Endothelial cell of umbilical vein (primary cell): ENCODE measurements at regions not wholly inside any gene's neighbourhood (a gene's known extent, or its start where the extent isn't known, plus 50 kb on each side); places are given as distances from the start of the nearest gene placed in this dataset.

ENCODE experiments used
- BruUV-seq: library from RNA; stranded (reverse); fragments of 400-500 nt; replicated peaks from 2 replicates; lab custom pipeline; 2021; lab: Mats Ljungman, UMichigan
- CTCF ChIA-PET: fragments of 300-600, 350-600 bp; sonication (Branson Sonifier 250); formaldehyde crosslinking; loops from one replicate; lab custom pipeline; 2021; ENCODE audit warnings: antibody characterized with exemption, inconsistent platforms; lab: Charles Lee
- POLR2A ChIA-PET: fragments of 300-600, 350-600 bp; sonication (Branson Sonifier 250); formaldehyde crosslinking; loops from one replicate; lab custom pipeline; 2021; ENCODE audit warnings: antibody characterized with exemption, inconsistent platforms; lab: Charles Lee
- DNase-seq: peaks from one replicate; pipeline ENCODE4 v3.0.0-alpha.2; 2011; ENCODE audit warnings: low read depth, low spot score
- FAIRE-seq: peaks from 2 replicates; lab custom pipeline; 2011; peaks lifted over from hg19 to GRCh38; lab: Jason Lieb, UNC
- H2AFZ ChIP-seq: 2 replicates; pipeline ENCODE4 v1.6.0; 2012; ENCODE audit warnings: low read depth, low read length, control low read depth, inconsistent platforms
- H3K27ac ChIP-seq: 2 replicates; pipeline ENCODE4 v1.5.1; 2011; ENCODE audit warnings: low read depth, mild to moderate bottlenecking, control low read depth, low read length, moderate library complexity; ENCODE audit not compliant: insufficient read depth
- H3K27me3 ChIP-seq, 2 experiments: 2 replicates each; pipeline versions ENCODE4 v1.6.0 to v1.6.1; 2011; ENCODE audit warnings: low read length in 2 of 2, mixed read lengths in 1 of 2; ENCODE audit not compliant: control insufficient read depth in 2 of 2, insufficient read depth in 2 of 2
- H3K36me3 ChIP-seq, 2 experiments: 2 replicates in 1 of 2; 3 replicates in 1 of 2; pipeline ENCODE4 v1.5.1; 2011; ENCODE audit warnings: low read length in 2 of 2, mild to moderate bottlenecking in 1 of 2, moderate library complexity in 1 of 2; ENCODE audit not compliant: control insufficient read depth in 2 of 2, insufficient read depth in 2 of 2; ENCODE audit errors: extremely low read depth in 1 of 2
- H3K4me1 ChIP-seq: 3 replicates; pipeline ENCODE4 v1.5.1; 2011; ENCODE audit warnings: mild to moderate bottlenecking, low read length; ENCODE audit not compliant: control insufficient read depth, insufficient read depth; ENCODE audit errors: extremely low read depth
- H3K4me2 ChIP-seq: 2 replicates; pipeline ENCODE4 v1.6.1; 2011; ENCODE audit warnings: low read length, control low read depth, mixed read lengths; ENCODE audit not compliant: insufficient read depth
- H3K4me3 ChIP-seq, 3 experiments: fragments of 200-600 bp in 1 of 3; sonication (generic), shearing (Covaris generic) in 1 of 3; replicated peaks in 1 of 3; 2 replicates each; pipeline ENCODE4 v1.5.1; 2011 to 2016; ENCODE audit warnings: control low read depth in 3 of 3, low read length in 3 of 3, mild to moderate bottlenecking in 2 of 3, inconsistent platforms in 1 of 3, low read depth in 1 of 3, moderate library complexity in 1 of 3; ENCODE audit not compliant: insufficient read depth in 1 of 3
- H3K79me2 ChIP-seq: 2 replicates; pipeline ENCODE4 v1.6.0; 2012; ENCODE audit warnings: low read length, inconsistent platforms; ENCODE audit not compliant: control insufficient read depth, insufficient read depth
- H3K9ac ChIP-seq: replicated peaks from 2 replicates; pipeline ENCODE3; 2011; ENCODE audit warnings: low read length, control low read depth; ENCODE audit not compliant: insufficient read depth; ENCODE audit errors: extremely low read depth
- H3K9me1 ChIP-seq: replicated peaks from 3 replicates; pipeline ENCODE4 v1.6.0; 2011; ENCODE audit warnings: mild to moderate bottlenecking, low read length; ENCODE audit not compliant: control insufficient read depth, insufficient read depth; ENCODE audit errors: extremely low read depth
- H3K9me3 ChIP-seq: replicated peaks from 2 replicates; pipeline ENCODE4 v1.5.1; 2012; ENCODE audit warnings: low read length, inconsistent platforms; ENCODE audit not compliant: control insufficient read depth, insufficient read depth
- H4K20me1 ChIP-seq: replicated peaks from 2 replicates; pipeline ENCODE3; 2011; ENCODE audit warnings: mild to moderate bottlenecking, low read length; ENCODE audit not compliant: control insufficient read depth, insufficient read depth; ENCODE audit errors: extremely low read depth
- EZH2 ChIP-seq: IDR thresholded peaks from 2 replicates; pipeline ENCODE4 v1.6.1; 2012; ENCODE audit warnings: borderline replicate concordance, low read depth, mild to moderate bottlenecking, moderate library complexity, low read length, inconsistent platforms; ENCODE audit not compliant: severe bottlenecking
- FOS ChIP-seq: IDR thresholded peaks from 2 replicates; pipeline ENCODE4 v1.6.1; 2011; ENCODE audit warnings: mild to moderate bottlenecking, low read length, moderate library complexity, borderline replicate concordance; ENCODE audit not compliant: insufficient read depth
- JUN ChIP-seq: IDR thresholded peaks from 2 replicates; pipeline ENCODE4 v1.6.1; 2011; ENCODE audit warnings: borderline replicate concordance, low read depth; ENCODE audit not compliant: insufficient read length, insufficient read depth
- MYC ChIP-seq: IDR thresholded peaks from one replicate; pipeline ENCODE4 v1.6.1; 2011; ENCODE audit warnings: mild to moderate bottlenecking, low read depth, low read length
- POLR2A ChIP-seq: IDR thresholded peaks from 2 replicates; pipeline ENCODE4 v1.6.1; 2012; ENCODE audit warnings: low read depth, mild to moderate bottlenecking, control low read depth, low read length
- POLR2AphosphoS5 ChIP-seq: IDR thresholded peaks from 2 replicates; pipeline ENCODE4 v1.6.1; 2012; ENCODE audit warnings: low read depth, mild to moderate bottlenecking, control low read depth, low read length, moderate library complexity; ENCODE audit not compliant: insufficient read depth
- dilution Hi-C: fragments of 300-500 bp; cut with MboI; formaldehyde crosslinking; loops from one replicate; pipeline ENCODE4 v1.15.0; 2019; ENCODE audit warnings: low sequenced_read_pairs; ENCODE audit not compliant: extremely low pct_ligation_motif_present
- intact Hi-C: fragments of 100-400 bp; cut with micrococcal nuclease; formaldehyde crosslinking; loops from one replicate; pipeline ENCODE4 v1.10.0; 2022
- TF ChIP-seq, protein P1 (sequence below), 2 donors: IDR thresholded peaks; 1 replicate in 1 of 2; 2 replicates in 1 of 2; pipeline ENCODE4 v1.5.1; 2011; ENCODE audit warnings: low read length in 2 of 2, mild to moderate bottlenecking in 2 of 2, moderate library complexity in 2 of 2, control low read depth in 1 of 2, inconsistent platforms in 1 of 2, low read depth in 1 of 2; ENCODE audit not compliant: insufficient read depth in 1 of 2; ENCODE audit errors: extremely low read depth in 1 of 2
- TF ChIP-seq, protein P2 (sequence below): IDR thresholded peaks from 2 replicates; pipeline ENCODE4 v1.6.1; 2011; ENCODE audit not compliant: insufficient read depth, insufficient read length

DNA sequence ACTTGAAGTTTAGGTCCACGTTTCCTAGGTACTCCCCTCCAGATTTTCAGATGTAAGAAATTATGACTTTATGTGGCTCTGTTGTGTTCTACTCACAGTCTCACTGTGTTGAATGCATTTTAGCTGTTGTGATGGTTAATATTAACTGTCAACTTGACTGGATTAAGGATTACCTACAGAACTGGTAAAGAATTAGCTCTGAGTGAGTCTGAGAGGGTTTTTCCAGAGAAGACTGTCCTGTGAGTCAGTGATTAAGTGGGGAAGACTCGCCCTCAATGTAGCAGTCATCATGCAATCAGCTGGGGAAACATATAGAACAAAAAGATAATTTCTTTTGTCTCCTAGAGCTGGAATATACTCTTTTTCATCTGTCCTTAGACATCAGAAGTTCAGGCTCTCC lies 493.4 kb downstream of the ACTRT1 start:
- no peak for TF ChIP-seq POLR2AphosphoS5

DNA sequence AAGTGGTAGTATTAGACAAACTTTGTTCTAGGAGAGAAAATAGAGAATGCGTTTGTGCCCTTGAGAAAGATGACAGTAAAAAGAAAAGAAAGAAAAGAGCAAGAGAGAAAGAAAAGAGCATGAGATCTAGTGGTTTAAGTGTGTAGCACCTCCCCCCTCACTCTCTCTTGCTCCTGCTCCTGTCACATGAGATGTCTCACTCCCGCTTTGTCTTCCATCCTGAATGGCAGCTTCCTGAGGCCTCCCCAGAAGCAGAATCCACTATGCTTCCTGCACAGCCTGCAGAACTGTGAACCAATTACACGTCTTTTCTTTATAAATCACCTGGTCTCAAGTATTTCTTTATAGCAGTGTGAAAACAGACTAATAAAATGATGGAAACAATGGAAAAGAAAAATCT lies 499.6 kb downstream of the ACTRT1 start:
- H3K4me2 ChIP-seq = no peak overlapping the region
- DNase-seq (no peak), FAIRE-seq (peak; percentile 75)
- TF ChIP-seq JUN (no peak), POLR2A (no peak), MYC (no peak), POLR2AphosphoS5 (no peak), EZH2 (no peak), FOS (no peak)
- TF ChIP-seq, protein P1, sequence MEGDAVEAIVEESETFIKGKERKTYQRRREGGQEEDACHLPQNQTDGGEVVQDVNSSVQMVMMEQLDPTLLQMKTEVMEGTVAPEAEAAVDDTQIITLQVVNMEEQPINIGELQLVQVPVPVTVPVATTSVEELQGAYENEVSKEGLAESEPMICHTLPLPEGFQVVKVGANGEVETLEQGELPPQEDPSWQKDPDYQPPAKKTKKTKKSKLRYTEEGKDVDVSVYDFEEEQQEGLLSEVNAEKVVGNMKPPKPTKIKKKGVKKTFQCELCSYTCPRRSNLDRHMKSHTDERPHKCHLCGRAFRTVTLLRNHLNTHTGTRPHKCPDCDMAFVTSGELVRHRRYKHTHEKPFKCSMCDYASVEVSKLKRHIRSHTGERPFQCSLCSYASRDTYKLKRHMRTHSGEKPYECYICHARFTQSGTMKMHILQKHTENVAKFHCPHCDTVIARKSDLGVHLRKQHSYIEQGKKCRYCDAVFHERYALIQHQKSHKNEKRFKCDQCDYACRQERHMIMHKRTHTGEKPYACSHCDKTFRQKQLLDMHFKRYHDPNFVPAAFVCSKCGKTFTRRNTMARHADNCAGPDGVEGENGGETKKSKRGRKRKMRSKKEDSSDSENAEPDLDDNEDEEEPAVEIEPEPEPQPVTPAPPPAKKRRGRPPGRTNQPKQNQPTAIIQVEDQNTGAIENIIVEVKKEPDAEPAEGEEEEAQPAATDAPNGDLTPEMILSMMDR (IDR thresholded peaks at IDR 0.05; ENCODE audit: extremely low read depth in 1 of 2, insufficient read depth in 1 of 2, low read depth in 1 of 2, low read length in 2 of 2) = no peak
- TF ChIP-seq, protein P2, sequence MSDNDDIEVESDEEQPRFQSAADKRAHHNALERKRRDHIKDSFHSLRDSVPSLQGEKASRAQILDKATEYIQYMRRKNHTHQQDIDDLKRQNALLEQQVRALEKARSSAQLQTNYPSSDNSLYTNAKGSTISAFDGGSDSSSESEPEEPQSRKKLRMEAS = no peak
- H4K20me1 ChIP-seq = no peaks in the 10 kb centered on the region
- no peak overlapping the region for H3K9ac ChIP-seq
- no peaks in the 10 kb centered on the region for H3K9me3 ChIP-seq
- H3K4me1 ChIP-seq = no peaks in the 10 kb centered on the region
- POLR2A ChIA-PET = no interaction called here
- intact Hi-C loops (no loop called here), dilution Hi-C loops (no loop called here)
- no peaks in the 10 kb centered on the region for H3K36me3 ChIP-seq
- no peaks in the 10 kb centered on the region for H3K79me2 ChIP-seq
- H3K9me1 ChIP-seq = no peaks in the 10 kb centered on the region
- H3K4me3 ChIP-seq = no peak overlapping the region
- BruUV-seq = no TSS peak
- H2AFZ ChIP-seq = no peak overlapping the region
- H3K27ac ChIP-seq = no peak overlapping the region
- no peaks in the 10 kb centered on the region for H3K27me3 ChIP-seq
- CTCF ChIA-PET = no interaction called here

More for the DNA sequence above, 493.4 kb downstream of the ACTRT1 start:
- Histone ChIP-seq H3K4me2 (no peak overlapping the region), H3K36me3 (no peaks in the 10 kb centered on the region), H3K27ac (no peak overlapping the region), H3K9me3 (no peaks in the 10 kb centered on the region), H4K20me1 (no peaks in the 10 kb centered on the region), H3K9me1 (no peaks in the 10 kb centered on the region), H3K4me1 (no peaks in the 10 kb centered on the region), H3K79me2 (no peaks in the 10 kb centered on the region), H3K4me3 (no peak overlapping the region), H3K9ac (no peak overlapping the region), H3K27me3 (no peaks in the 10 kb centered on the region), H2AFZ (no peak overlapping the region)
- no peak for DNase-seq
- BruUV-seq = no TSS peak
- intact Hi-C loops = no loop called here
- no peak for FAIRE-seq
- dilution Hi-C loops = no loop called here
- ChIA-PET POLR2A (no interaction called here), CTCF (no interaction called here)
